GM18520 (cell line): ENCODE measurements at regions not wholly inside any gene's neighbourhood (a gene's known extent, or its start where the extent isn't known, plus 50 kb on each side); places are given as distances from the start of the nearest gene placed in this dataset.
"Not testable (repeated sequence)": the region's sequence is repeated elsewhere in the genome, so short reads cannot be mapped to it uniquely, and the experiment has no call there.

Experiments used
- ATAC-seq: cut with Tn5 transposase; IDR thresholded peaks from one replicate; pipeline ENCODE4 v1.9.1; 2021; ENCODE audit not compliant: unreplicated experiment

- ATAC-seq: no peak
Observed at GRCh38 chr5:58204966-58205365, 254.9 kb downstream of the PLK2 start.

- no peak for ATAC-seq
Observed at GRCh38 chr5:58202941-58203444, 256.9 kb downstream of the PLK2 start.

- no peak for ATAC-seq
Observed at GRCh38 chr5:58201922-58202648, 257.8 kb downstream of the PLK2 start.

GRCh38 chr5:58200451-58200850 is 259.4 kb downstream of the PLK2 start:
- ATAC-seq: no peak

GRCh38 chr5:58199087-58199486 is 260.8 kb downstream of the PLK2 start:
- ATAC-seq: no peak

GRCh38 chr5:58198330-58198729 is 261.6 kb downstream of the PLK2 start:
- no peak for ATAC-seq

- ATAC-seq: no peak
Observed at GRCh38 chr5:58197875-58198274, 262.0 kb downstream of the PLK2 start.

GRCh38 chr5:58191443-58191842 is 268.4 kb downstream of the PLK2 start:
- no peak for ATAC-seq

DNA sequence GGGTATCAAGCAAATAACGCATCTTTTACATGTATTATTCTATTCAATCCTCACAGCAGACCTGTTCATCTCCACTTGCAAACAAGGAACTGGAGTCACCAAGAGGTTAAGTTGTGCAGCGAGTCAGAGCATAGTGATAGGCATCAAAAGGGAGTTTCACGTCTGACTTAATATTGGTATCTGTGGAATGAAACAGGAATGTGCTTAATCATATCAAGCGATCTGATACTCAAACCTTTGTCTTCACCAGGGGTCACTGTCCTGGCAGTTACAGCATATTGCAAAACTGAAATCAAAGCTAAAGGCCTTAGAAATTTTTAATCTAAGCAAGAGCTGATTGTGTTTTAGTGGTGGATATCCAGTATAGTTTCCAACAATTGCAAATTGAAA is 271.6 kb downstream of the PLK2 start:
- ATAC-seq: no peak

- ATAC-seq: no peak
Observed at GRCh38 chr5:58187432-58188261, 272.2 kb downstream of the PLK2 start.

- ATAC-seq: no peak
Observed at GRCh38 chr5:58185801-58186200, 274.1 kb downstream of the PLK2 start.

- no peak for ATAC-seq
Observed at GRCh38 chr5:58185397-58185796, 274.5 kb downstream of the PLK2 start.

DNA sequence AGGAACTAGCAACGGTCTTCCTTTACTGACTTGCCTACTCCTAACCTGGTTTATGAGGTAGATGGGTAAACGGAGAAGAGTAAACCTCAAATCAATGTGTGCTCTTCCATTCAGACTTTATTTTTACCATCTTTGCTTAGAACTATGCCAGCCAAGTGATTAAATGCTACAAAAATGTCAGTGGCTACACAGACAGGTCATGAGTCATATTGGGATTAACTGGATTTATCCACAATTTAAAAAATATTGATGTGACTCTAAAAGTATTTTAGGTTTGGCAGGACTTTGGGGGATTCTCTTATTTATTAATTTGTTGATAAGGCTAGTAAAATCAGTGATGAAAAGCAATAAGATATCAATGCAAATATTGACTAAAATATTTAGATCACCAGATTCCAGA is 275.0 kb downstream of the PLK2 start:
- no peak for ATAC-seq

DNA sequence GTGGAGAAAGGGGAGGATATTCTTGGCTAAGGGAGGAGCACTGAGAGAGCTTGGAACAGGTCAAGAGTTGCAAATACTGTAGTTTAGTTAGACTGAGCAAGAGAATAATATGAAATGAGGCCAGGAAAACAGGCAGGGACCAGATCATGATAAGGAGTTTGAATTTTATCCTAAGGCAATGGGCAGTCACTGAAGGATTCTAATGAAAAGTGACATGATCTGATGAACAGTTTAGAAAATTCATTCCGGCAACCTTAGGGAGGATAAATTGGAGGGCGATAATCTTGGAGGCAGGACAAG is 276.1 kb downstream of the PLK2 start:
- no peak for ATAC-seq

DNA sequence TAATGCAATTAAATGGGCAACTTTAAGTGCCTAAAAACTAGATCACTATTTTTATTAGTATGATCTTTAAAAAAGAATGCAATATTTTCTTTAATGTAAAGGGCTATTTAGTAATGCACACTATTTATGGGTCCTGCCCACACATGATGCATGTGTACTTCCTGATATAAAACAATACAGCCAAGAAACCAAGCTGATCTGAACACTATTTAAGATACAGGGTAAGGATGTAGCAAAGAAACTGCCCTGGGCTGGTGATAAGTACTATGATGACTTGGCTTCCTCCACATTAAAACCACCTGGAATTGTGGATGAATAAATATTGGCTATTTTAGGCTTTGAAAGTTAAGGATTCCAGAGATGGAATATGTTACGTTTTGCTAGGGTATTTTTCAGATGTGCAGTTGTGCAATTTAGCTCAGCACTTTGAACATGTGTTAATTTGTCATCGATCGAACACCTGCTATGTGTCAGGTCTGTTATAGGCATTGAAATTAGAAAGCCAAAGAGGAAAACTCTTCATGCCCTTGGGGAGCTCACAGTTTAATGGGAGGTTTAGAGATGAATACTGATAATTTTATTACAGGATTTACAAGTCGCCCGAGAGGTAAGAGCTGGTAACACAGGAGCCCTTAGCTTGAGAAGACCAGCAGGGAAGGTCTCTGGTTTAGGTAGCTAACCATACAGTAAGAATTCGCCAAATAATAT is 276.7 kb downstream of the PLK2 start:
- ATAC-seq: no peak

GRCh38 chr5:58182287-58182841 is 277.5 kb downstream of the PLK2 start:
- ATAC-seq: no peak

GRCh38 chr5:58181578-58182286 is 278.2 kb downstream of the PLK2 start:
- ATAC-seq: no peak

DNA sequence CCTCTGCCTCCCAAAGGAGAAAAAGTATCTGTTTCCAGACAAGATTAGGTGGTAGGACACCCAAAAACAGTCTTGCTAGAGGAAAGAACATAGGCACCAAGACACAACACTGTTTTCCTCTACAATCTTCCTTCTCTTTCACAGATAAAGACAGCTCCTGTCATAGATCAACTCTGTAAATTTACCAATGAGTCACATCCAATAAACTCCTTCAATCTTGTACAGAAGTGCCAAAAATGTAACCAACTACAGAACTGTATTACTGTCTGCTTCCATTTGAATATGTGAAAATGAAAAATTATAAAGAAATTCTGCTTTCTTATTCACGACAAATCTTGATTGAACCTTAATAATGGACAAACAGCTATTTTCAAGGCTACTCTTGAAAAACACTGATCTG is 286.9 kb downstream of the PLK2 start:
- no peak for ATAC-seq

DNA sequence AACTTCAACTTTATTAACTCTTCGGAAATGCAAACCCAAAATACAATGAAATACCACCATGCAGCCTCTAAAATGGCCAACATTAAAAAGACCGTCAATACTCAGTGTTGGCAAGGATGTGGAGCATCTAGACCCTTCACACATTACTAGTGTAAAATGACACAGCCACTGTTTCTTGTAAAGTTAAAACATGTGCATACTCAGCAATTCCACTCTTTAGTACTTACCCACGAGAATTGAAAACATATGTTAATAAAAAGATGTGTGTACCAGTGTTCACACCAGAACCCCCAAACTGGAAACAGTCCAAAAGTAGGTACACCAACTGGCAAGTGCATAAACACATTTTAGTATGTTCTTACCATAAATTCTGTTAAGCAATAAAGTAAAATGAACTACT is 294.7 kb downstream of the PLK2 start:
- no peak for ATAC-seq

DNA sequence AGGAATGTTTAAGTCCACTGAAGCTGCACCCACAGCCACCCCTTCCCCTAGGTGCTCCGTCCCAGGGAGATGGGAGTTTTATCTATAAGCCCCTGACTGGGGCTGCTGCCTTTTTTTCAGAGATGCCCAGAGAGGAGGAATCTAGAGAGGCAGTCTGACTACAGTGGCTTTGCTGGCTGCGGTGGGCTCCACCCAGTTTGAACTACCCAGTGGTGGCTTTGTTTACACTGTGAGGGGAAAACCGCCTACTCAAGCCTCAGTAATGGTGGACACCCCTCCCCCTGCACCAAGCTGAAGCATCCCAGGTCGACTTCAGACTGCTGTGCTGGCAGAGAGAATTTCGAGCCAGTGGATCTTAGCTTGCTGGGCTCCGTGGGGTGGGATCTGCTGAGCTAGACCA is 298.0 kb downstream of the PLK2 start:
- ATAC-seq: not testable (repeated sequence)
